ENCODE measurements at regions not wholly inside any gene's neighbourhood (a gene's known extent, or its start where the extent isn't known, plus 50 kb on each side); places are given as distances from the start of the nearest gene placed in this dataset.
"Not testable (repeated sequence)": the region's sequence is repeated elsewhere in the genome, so short reads cannot be mapped to it uniquely, and the experiment has no call there.

GRCh38 chr5:36384845-36385244 is 83.1 kb upstream of the RANBP3L start:
- DNase-seq = no peak
- in situ Hi-C loops (cut with HindIII; ENCODE audit: low pct_ligation_motif_present, low pct_unique_long_range_greater_than_20kb, low sequenced_read_pairs) = no loop called here

GRCh38 chr5:36385495-36385894 is 83.8 kb upstream of the RANBP3L start:
- in situ Hi-C loops (cut with HindIII; ENCODE audit: low pct_ligation_motif_present, low pct_unique_long_range_greater_than_20kb, low sequenced_read_pairs) = no loop called here
- DNase-seq = no peak

GRCh38 chr5:36388288-36388687 is 86.6 kb upstream of the RANBP3L start:
- in situ Hi-C loops (cut with HindIII; ENCODE audit: low pct_ligation_motif_present, low pct_unique_long_range_greater_than_20kb, low sequenced_read_pairs) = no loop called here
- DNase-seq = no peak

- in situ Hi-C loops (cut with HindIII; ENCODE audit: low pct_ligation_motif_present, low pct_unique_long_range_greater_than_20kb, low sequenced_read_pairs) = no loop called here
- DNase-seq = no peak
Measured at GRCh38 chr5:36389245-36389644, 87.5 kb upstream of the RANBP3L start.

GRCh38 chr5:36390640-36391039 is 88.9 kb upstream of the RANBP3L start:
- in situ Hi-C loops (cut with HindIII; ENCODE audit: low pct_ligation_motif_present, low pct_unique_long_range_greater_than_20kb, low sequenced_read_pairs) = no loop called here
- DNase-seq = no peak

- in situ Hi-C loops (cut with HindIII; ENCODE audit: low pct_ligation_motif_present, low pct_unique_long_range_greater_than_20kb, low sequenced_read_pairs) = no loop called here
- DNase-seq = no peak
Measured at GRCh38 chr5:36392186-36392585, 90.5 kb upstream of the RANBP3L start.

GRCh38 chr5:36392818-36393217 is 91.1 kb upstream of the RANBP3L start:
- in situ Hi-C loops (cut with HindIII; ENCODE audit: low pct_ligation_motif_present, low pct_unique_long_range_greater_than_20kb, low sequenced_read_pairs) = no loop called here
- no peak for DNase-seq

- in situ Hi-C loops (cut with HindIII; ENCODE audit: low pct_ligation_motif_present, low pct_unique_long_range_greater_than_20kb, low sequenced_read_pairs) = no loop called here
Measured at GRCh38 chr5:36393656-36394428, 92.1 kb upstream of the RANBP3L start.

GRCh38 chr5:36395260-36395659 is 93.6 kb upstream of the RANBP3L start:
- in situ Hi-C loops (cut with HindIII; ENCODE audit: low pct_ligation_motif_present, low pct_unique_long_range_greater_than_20kb, low sequenced_read_pairs) = no loop called here
- no peak for DNase-seq

More at GRCh38 chr5:36393656-36394428, 92.1 kb upstream of the RANBP3L start:
- DNase-seq = no peak

- DNase-seq = not testable (repeated sequence)
Measured at GRCh38 chr5:36395947-36396346, 94.2 kb upstream of the RANBP3L start.

GRCh38 chr5:36396640-36397039 is 94.9 kb upstream of the RANBP3L start:
- in situ Hi-C loops (cut with HindIII; ENCODE audit: low pct_ligation_motif_present, low pct_unique_long_range_greater_than_20kb, low sequenced_read_pairs) = no loop called here
- DNase-seq = no peak

More at GRCh38 chr5:36395947-36396346, 94.2 kb upstream of the RANBP3L start:
- in situ Hi-C loops (cut with HindIII; ENCODE audit: low pct_ligation_motif_present, low pct_unique_long_range_greater_than_20kb, low sequenced_read_pairs) = not testable (repeated sequence)

GRCh38 chr5:36397901-36398536 is 96.3 kb upstream of the RANBP3L start:
- in situ Hi-C loops (cut with HindIII; ENCODE audit: low pct_ligation_motif_present, low pct_unique_long_range_greater_than_20kb, low sequenced_read_pairs) = no loop called here
- DNase-seq = peak; percentile 20

GRCh38 chr5:36402512-36402906 is 100.8 kb upstream of the RANBP3L start:
- no peak for DNase-seq
- in situ Hi-C loops (cut with HindIII; ENCODE audit: low pct_ligation_motif_present, low pct_unique_long_range_greater_than_20kb, low sequenced_read_pairs) = no loop called here

- no peak for DNase-seq
- in situ Hi-C loops (cut with HindIII; ENCODE audit: low pct_ligation_motif_present, low pct_unique_long_range_greater_than_20kb, low sequenced_read_pairs) = no loop called here
Measured at GRCh38 chr5:36403632-36404311, 102.1 kb upstream of the RANBP3L start.

GRCh38 chr5:36406023-36406422 is 104.3 kb upstream of the RANBP3L start:
- in situ Hi-C loops (cut with HindIII; ENCODE audit: low pct_ligation_motif_present, low pct_unique_long_range_greater_than_20kb, low sequenced_read_pairs) = no loop called here
- no peak for DNase-seq

GRCh38 chr5:36407396-36407795 is 105.7 kb upstream of the RANBP3L start:
- in situ Hi-C loops (cut with HindIII; ENCODE audit: low pct_ligation_motif_present, low pct_unique_long_range_greater_than_20kb, low sequenced_read_pairs) = no loop called here
- no peak for DNase-seq

- DNase-seq; in situ Hi-C loops (cut with HindIII; ENCODE audit: low pct_ligation_motif_present, low pct_unique_long_range_greater_than_20kb, low sequenced_read_pairs): not testable (repeated sequence)
Measured at GRCh38 chr5:36409711-36410110, 108.0 kb upstream of the RANBP3L start.

GRCh38 chr5:36410672-36411071 is 109.0 kb upstream of the RANBP3L start:
- in situ Hi-C loops (cut with HindIII; ENCODE audit: low pct_ligation_motif_present, low pct_unique_long_range_greater_than_20kb, low sequenced_read_pairs); DNase-seq: not testable (repeated sequence)

GRCh38 chr5:36414869-36415282 is 113.2 kb upstream of the RANBP3L start:
- in situ Hi-C loops (cut with HindIII; ENCODE audit: low pct_ligation_motif_present, low pct_unique_long_range_greater_than_20kb, low sequenced_read_pairs) = no loop called here
- peak; percentile 61 for DNase-seq

All from ACHN (cell line).